ENCODE measurements at regions not wholly inside any gene's neighbourhood (a gene's known extent, or its start where the extent isn't known, plus 50 kb on each side); places are given as distances from the start of the nearest gene placed in this dataset.

DNA sequence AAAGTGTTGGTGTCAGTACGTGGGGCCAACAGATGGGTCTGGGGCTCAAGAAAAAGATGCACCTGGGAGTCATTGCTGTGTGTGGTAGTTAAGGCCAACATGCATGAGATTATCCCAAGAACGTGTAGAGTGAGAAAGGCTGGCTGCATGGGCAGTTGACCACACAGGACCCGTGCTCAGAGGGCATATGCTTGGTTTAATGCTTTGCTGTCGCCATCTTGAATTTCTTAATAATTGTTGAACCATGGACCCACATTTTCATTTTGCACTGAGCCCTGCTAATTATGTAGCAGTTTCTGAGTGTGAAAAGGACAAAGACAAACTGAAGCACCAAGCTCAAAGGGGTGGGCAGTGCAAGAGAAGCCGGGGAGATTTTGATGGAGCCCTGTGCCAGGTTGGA, 148.1 kb downstream of the CYP26B1 start:
- TF ChIP-seq CTCF (conservative IDR thresholded peaks at IDR 0.05) (no peak), EZH2 (IDR thresholded peaks at IDR 0.05; ENCODE audit: low read depth) (no peak)

Data from PC-9 (cell line).